ENCODE measurements at regions not wholly inside any gene's neighbourhood (a gene's known extent, or its start where the extent isn't known, plus 50 kb on each side); places are given as distances from the start of the nearest gene placed in this dataset.
"Not testable (repeated sequence)": the region's sequence is repeated elsewhere in the genome, so short reads cannot be mapped to it uniquely, and the experiment has no call there.

DNA sequence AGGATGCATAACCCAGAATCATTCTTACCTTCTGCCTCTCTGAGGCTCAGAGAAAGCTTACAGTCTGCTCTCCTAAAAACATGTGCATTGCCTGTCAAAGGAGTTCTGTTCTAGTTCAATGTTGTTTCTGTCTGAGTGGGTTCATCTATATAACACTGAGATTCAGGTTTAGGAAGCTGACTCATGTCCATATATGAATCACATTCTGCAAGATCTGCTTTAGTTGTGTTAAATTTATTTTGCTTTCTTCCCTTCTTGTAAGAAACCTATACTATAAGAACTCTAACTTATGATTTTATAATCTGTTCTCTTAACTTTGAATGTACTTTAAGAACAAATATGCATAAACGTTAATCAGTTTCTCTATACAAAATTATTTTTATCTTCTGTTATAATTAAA is 269.3 kb upstream of the ZNG1F start:
- TF ChIP-seq, protein P1, sequence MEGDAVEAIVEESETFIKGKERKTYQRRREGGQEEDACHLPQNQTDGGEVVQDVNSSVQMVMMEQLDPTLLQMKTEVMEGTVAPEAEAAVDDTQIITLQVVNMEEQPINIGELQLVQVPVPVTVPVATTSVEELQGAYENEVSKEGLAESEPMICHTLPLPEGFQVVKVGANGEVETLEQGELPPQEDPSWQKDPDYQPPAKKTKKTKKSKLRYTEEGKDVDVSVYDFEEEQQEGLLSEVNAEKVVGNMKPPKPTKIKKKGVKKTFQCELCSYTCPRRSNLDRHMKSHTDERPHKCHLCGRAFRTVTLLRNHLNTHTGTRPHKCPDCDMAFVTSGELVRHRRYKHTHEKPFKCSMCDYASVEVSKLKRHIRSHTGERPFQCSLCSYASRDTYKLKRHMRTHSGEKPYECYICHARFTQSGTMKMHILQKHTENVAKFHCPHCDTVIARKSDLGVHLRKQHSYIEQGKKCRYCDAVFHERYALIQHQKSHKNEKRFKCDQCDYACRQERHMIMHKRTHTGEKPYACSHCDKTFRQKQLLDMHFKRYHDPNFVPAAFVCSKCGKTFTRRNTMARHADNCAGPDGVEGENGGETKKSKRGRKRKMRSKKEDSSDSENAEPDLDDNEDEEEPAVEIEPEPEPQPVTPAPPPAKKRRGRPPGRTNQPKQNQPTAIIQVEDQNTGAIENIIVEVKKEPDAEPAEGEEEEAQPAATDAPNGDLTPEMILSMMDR (conservative IDR thresholded peaks at IDR 0.05 in 1 of 2, IDR thresholded peaks at IDR 0.05 in 1 of 2; ENCODE audit: extremely low read depth in 1 of 2, insufficient read depth in 1 of 2, low read depth in 1 of 2, low read length in 2 of 2), result not testable (repeated sequence)
- not testable (repeated sequence) for TF ChIP-seq EZH2 (IDR thresholded peaks at IDR 0.05; ENCODE audit: borderline replicate concordance, low read length)
